G401 (cell line): ENCODE measurements at regions not wholly inside any gene's neighbourhood (a gene's known extent, or its start where the extent isn't known, plus 50 kb on each side); places are given as distances from the start of the nearest gene placed in this dataset.
"Not testable (repeated sequence)": the region's sequence is repeated elsewhere in the genome, so short reads cannot be mapped to it uniquely, and the experiment has no call there.

Experiments used
- DNase-seq: peaks from one replicate; pipeline ENCODE4 v3.0.0-alpha.2; 2015; ENCODE audit warnings: low spot score
- in situ Hi-C: cut with HindIII; loops from 2 replicates; pipeline ENCODE4 v1.10.0; 2016; ENCODE audit warnings: low sequenced_read_pairs, mixed read lengths

DNA sequence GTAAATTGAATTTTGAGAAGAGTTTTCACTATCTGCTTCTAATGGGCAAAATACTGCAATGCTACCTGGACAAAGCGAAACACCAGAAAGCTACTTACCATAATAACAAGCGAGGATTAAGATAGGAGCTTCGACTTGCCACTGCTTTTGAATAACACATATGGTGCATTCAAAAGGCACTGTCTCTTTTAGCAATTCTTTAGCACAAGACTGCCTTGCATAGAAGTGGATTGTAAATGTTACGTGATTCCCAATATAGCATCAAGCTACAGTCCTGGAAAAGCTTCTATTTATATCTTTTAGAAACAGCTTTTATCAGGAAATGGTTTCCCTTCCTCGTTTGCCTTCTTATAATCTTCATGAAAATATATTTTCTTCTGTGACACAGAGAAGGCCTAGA, 258.7 kb upstream of the PDE3A start:
- in situ Hi-C loops: no loop called here
- no peak for DNase-seq

DNA sequence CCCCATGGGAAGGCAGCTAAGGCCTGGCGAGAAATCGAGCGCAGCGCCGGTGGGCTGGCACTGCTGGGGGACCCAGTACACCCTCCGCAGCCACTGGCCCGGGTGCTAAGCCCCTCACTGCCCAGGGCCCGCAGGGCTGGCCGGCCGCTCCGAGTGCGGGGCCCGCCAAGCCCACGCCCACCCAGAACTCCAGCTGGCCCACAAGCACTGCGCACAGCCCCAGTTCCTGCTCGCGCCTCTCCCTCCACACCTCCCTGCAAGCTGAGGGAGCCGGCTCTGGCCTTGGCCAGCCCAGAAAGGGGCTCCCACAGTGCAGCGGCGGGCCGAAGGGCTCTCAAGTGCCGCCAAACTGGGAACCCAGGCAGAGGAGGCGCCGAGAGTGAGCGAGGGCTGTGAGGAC, 253.0 kb upstream of the PDE3A start:
- DNase-seq, in situ Hi-C loops: not testable (repeated sequence)

- DNase-seq: no peak
- in situ Hi-C loops: no loop called here
Measured at GRCh38 chr12:20119596-20120402, 248.5 kb upstream of the PDE3A start.

DNA sequence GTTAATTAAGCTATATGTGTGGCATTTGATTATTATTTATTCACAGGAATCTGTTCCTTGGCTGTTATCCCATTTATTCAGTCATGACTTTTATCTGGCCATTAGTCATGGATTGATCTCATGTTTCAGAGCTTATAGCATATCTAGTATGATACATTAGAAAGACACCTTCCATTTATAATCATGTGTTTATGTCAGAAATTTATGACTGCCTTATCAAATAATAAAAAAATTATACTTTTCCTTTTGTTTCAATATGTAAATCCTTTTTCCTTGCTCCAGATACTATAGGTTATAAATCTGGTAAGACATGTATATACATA, 248.0 kb upstream of the PDE3A start:
- in situ Hi-C loops: no loop called here
- no peak for DNase-seq

DNA sequence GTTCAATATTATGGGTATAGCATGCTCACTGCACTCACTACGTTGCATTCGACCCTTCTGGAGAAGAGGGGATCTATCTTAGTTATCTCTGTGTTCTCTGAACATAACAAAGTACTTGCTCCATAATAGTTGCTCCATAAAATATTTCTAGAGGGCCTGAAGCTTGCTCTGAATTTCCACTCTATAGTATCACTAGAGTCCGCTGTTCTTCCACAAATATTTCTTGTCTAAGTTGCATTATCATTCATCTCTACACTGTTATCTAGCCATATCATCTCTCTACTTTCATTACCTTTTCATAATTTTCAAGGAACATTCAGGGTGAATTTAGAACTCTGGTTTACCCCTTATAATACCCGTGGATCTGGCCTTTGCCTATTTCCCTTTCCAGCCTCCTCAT, 246.1 kb upstream of the PDE3A start:
- DNase-seq: no peak
- in situ Hi-C loops: no loop called here

DNA sequence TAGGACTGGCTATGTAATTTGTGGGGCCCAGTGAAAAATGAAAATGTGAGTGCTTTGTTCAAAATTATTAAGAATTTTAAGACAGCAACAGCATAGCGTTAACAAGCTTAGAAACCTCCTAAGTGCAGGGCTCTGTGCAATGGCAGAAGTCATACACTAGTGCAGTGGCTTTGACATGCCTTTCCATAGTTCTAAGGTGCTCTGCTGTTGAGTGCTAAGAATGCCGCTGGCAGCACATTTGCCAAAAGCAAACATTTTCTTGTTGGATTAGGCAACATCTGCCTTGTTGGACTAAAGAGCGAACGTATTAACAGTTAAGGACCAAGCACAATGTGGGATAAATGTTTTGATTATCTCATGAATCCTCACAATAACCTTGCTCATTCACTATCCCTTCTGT, 244.9 kb upstream of the PDE3A start:
- in situ Hi-C loops: no loop called here
- DNase-seq: no peak

DNA sequence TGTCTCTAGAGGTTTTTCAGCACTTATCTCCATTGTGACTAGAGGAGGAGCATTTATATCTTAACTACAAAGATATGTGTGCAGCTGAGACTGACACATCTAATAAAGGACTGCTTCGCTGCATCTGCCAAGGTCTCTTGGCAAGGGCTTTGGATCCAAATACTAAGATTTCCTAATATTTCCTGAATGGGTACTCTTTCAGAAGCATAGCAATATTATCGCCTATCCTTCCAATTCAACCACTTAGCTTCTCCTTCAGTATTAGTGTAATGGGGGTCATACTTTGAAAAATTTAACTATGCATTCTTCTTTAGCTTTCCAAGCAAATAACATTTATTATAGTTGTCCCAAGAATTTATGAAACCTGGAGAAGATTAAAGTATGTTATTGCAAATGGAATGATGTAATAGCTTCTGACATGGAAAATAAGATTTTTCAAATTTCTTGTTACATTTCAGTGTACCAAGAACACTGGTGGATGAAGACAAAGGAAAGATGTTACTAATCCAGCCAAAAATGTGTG, 243.0 kb upstream of the PDE3A start:
- no peak for DNase-seq
- in situ Hi-C loops: no loop called here

GRCh38 chr12:20126601-20127000, 241.7 kb upstream of the PDE3A start:
- DNase-seq: no peak
- in situ Hi-C loops: no loop called here

DNA sequence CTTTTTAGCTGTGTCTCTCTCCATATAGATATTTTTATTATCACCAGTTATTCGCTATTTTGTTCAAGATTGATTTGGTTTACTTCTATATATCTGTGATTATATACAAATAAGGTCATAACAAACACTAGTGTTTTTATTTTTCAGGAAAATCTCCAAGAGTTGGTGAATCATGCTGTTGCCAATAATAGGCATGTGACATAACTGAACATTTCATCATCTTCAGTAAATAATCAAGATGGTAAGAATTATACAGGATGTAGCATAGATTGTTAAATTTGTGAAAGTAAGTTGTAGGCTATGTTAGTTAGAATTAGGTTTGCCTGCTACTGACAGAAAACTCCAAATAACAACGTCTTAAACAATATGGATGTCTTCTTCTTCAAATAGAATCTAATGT, 240.9 kb upstream of the PDE3A start:
- in situ Hi-C loops: no loop called here
- DNase-seq: no peak

GRCh38 chr12:20128928-20129327, 239.4 kb upstream of the PDE3A start:
- DNase-seq: no peak
- in situ Hi-C loops: no loop called here

GRCh38 chr12:20132818-20133217, 235.5 kb upstream of the PDE3A start:
- DNase-seq: no peak
- in situ Hi-C loops: no loop called here

DNA sequence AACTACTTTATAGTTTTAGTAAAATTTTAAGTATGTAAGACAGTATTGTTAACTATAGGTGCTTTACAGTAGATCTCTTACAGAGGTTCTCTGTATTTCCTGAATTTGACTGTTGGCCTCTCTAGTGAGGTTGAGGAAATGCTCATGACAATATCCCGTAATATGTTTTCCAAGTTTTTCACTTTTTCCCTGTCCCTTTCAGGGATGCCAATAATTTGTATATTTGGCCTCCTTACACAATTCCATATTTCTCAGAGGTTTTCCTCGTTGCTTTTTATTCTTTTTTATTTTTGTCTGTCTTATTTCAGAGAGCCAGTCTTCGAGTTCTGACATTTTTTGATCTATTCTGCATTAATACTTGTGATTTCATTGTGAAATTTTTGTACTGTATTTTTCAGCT, 233.7 kb upstream of the PDE3A start:
- DNase-seq: no peak
- in situ Hi-C loops: no loop called here

- in situ Hi-C loops: no loop called here
- DNase-seq: no peak
Measured at GRCh38 chr12:20140751-20141150, 227.6 kb upstream of the PDE3A start.

- in situ Hi-C loops: no loop called here
- DNase-seq: no peak
Measured at GRCh38 chr12:20142316-20142715, 226.0 kb upstream of the PDE3A start.

DNA sequence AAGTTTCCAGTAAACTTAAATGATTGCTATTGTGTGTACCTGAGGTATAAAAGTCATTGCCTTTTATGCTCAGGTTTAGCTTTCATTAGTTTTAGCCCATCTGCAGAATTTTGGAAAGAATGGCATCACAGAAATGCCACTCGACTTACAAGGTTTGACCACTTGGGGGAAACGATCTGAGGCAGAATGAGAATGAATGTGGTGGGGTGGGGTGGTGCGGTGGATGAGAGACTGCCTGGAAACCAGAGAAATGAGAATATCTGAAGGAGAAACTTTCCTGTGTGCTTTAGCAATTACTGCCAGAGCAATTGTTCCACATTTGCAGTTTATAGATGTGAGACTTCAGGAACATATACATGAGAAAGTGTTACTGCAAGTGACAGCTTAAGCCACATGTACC, 225.4 kb upstream of the PDE3A start:
- in situ Hi-C loops: no loop called here
- DNase-seq: peak; percentile 8

- DNase-seq: no peak
- in situ Hi-C loops: no loop called here
Measured at GRCh38 chr12:20144341-20144740, 224.0 kb upstream of the PDE3A start.

GRCh38 chr12:20148241-20148640, 220.1 kb upstream of the PDE3A start:
- no peak for DNase-seq
- in situ Hi-C loops: no loop called here

DNA sequence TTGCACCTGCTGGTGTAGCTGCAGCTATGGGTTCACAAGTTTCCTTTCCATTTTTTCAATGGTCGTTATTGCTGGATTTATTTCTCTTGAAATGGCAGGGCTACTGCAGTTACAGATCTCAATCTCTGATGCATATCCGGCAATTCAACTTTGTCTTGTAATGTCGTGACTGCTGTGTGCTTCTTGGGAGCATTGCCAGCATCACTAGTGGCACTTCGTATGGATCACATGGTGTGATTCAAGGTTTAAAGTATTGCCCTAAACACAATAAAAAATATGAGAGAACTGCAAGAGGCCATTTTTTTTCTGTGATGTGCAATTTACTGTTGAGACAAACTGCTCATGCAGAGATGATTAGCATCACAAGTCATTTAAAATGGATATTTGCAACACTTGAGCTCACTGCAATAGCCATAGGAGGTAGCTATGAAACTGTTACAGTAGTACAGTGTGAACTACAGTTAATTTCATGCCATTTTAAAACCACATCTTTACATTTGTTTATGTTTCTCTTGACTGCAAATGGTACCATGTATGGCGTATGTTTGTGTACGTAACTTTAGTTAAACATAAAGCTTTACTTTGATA, 217.4 kb upstream of the PDE3A start:
- in situ Hi-C loops: no loop called here
- no peak for DNase-seq

GRCh38 chr12:20154052-20154451, 214.3 kb upstream of the PDE3A start:
- no peak for DNase-seq
- in situ Hi-C loops: no loop called here

GRCh38 chr12:20155374-20155773, 213.0 kb upstream of the PDE3A start:
- in situ Hi-C loops: no loop called here
- DNase-seq: no peak

DNA sequence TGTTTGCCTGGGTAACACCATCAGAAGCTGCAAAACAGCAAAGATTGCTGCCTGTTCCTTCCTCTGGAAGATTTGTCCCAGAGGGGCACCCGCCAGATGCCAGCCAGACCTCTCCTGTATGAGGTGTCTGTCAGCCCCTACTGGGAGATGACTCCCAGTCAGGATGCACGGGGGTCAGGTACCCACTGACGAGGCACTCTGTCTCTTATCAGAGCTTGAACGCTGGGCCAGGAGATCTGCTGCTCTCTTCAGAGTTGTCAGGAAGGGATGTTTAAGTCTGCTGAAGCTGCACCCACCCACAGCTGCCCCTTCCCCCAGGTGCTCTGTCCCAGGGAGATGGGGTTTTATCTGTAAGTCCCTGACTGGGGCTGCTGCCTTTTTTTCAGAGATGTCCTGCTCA, 207.4 kb upstream of the PDE3A start:
- not testable (repeated sequence) for DNase-seq

More for the DNA sequence above, 207.4 kb upstream of the PDE3A start:
- in situ Hi-C loops: not testable (repeated sequence)
